K562 (cell line): ENCODE measurements at regions not wholly inside any gene's neighbourhood (a gene's known extent, or its start where the extent isn't known, plus 50 kb on each side); places are given as distances from the start of the nearest gene placed in this dataset.

ENCODE experiments used
- ATAC-seq: fragments of 200-7000 bp; cut with Tn5 transposase; 3 replicates; pipeline ENCODE4 v1.9.1; 2020; ENCODE audit warnings: moderate library complexity
- BruUV-seq: library from RNA; stranded (reverse); fragments of 400-500 nt; replicated peaks from 2 replicates; lab custom pipeline; 2021; lab: Mats Ljungman, UMichigan
- CTCF ChIA-PET: fragments of 300-600 bp; formaldehyde crosslinking; extraction: SDS; loops from one replicate; lab custom pipeline; 2021; ENCODE audit warnings: low intra/inter-chr PET ratio; lab: Yijun Ruan, JAX
- POLR2A ChIA-PET: fragments of 300-600, 350-650 bp; sonication (Branson Sonifier 250); formaldehyde crosslinking; extraction: SDS; loops from one replicate; lab custom pipeline; 2021; ENCODE audit warnings: antibody characterized with exemption, inconsistent platforms; lab: Yijun Ruan, JAX
- DNase-seq, 4 experiments: peaks; one replicate each; pipeline versions ENCODE4 v3.0.0 to v3.0.0-alpha.2; 2011 to 2018; ENCODE audit warnings: low spot score in 3 of 4, mixed read lengths in 3 of 4; ENCODE audit errors: extremely low read depth in 1 of 4
- FAIRE-seq: peaks from 2 replicates; lab custom pipeline; 2011; peaks lifted over from hg19 to GRCh38; lab: Jason Lieb, UNC
- H2AFZ ChIP-seq: 2 replicates; pipeline ENCODE4 v1.6.0; 2011; ENCODE audit warnings: low read depth, low read length, control low read depth, inconsistent platforms
- H3K27ac ChIP-seq: fragments of 200-600 bp; 3 replicates; pipeline ENCODE4 v1.8.0; 2011; ENCODE audit warnings: low read depth, mild to moderate bottlenecking, control low read depth, inconsistent platforms, low read length, moderate library complexity, mixed read lengths; ENCODE audit errors: extremely low read depth
- H3K27me3 ChIP-seq, 2 experiments: fragments of 300-600 bp in 1 of 2; 2 replicates in 1 of 2; 3 replicates in 1 of 2; pipeline versions ENCODE4 v1.6.0 to v1.8.0; 2011; ENCODE audit warnings: inconsistent platforms in 2 of 2, low read length in 2 of 2, mild to moderate bottlenecking in 1 of 2, mixed read lengths in 1 of 2, moderate library complexity in 1 of 2; ENCODE audit not compliant: control insufficient read depth in 2 of 2, insufficient read depth in 2 of 2
- H3K36me3 ChIP-seq: fragments of 300-600 bp; 3 replicates; pipeline ENCODE4 v1.8.0; 2011; ENCODE audit warnings: mild to moderate bottlenecking, low read length, inconsistent platforms; ENCODE audit not compliant: control insufficient read depth, insufficient read depth
- H3K4me1 ChIP-seq, 2 experiments: fragments of 200-600 bp in 1 of 2; replicated peaks in 1 of 2; 2 replicates in 1 of 2; 3 replicates in 1 of 2; pipeline versions ENCODE4 v1.5.1 to v1.8.0; 2011; ENCODE audit warnings: inconsistent platforms in 2 of 2, low read length in 2 of 2, mild to moderate bottlenecking in 1 of 2, mixed read lengths in 1 of 2, moderate library complexity in 1 of 2; ENCODE audit not compliant: control insufficient read depth in 2 of 2, insufficient read depth in 2 of 2
- H3K4me2 ChIP-seq: 2 replicates; pipeline ENCODE4 v1.6.1; 2011; ENCODE audit warnings: low read length, control low read depth, inconsistent platforms, mixed read lengths; ENCODE audit not compliant: insufficient read depth
- H3K4me3 ChIP-seq: fragments of 200-600 bp; sonication (generic), shearing (Covaris generic); 2 replicates; pipeline ENCODE4 v1.5.1; 2016; ENCODE audit warnings: control low read depth, inconsistent platforms
- H3K79me2 ChIP-seq: fragments of 200-600 bp; 3 replicates; pipeline ENCODE4 v1.8.0; 2011; ENCODE audit warnings: low read length, inconsistent platforms; ENCODE audit not compliant: control insufficient read depth, insufficient read depth
- H3K9ac ChIP-seq, 2 experiments: 2 replicates each; pipeline versions ENCODE4 v1.6.0 to v1.6.1; 2011; ENCODE audit warnings: low read depth in 2 of 2, low read length in 2 of 2, control low read depth in 1 of 2, inconsistent platforms in 1 of 2, mild to moderate bottlenecking in 1 of 2, mixed read lengths in 1 of 2; ENCODE audit not compliant: insufficient read depth in 1 of 2
- H3K9me1 ChIP-seq: one replicate; pipeline ENCODE4 v1.6.0; 2011; ENCODE audit warnings: inconsistent platforms, mild to moderate bottlenecking, low read length, moderate library complexity; ENCODE audit not compliant: control insufficient read depth, insufficient read depth
- H3K9me3 ChIP-seq: replicated peaks from 2 replicates; pipeline ENCODE4 v1.5.1; 2011; ENCODE audit warnings: low read depth, low read length, inconsistent platforms; ENCODE audit not compliant: control insufficient read depth, insufficient read depth
- H4K20me1 ChIP-seq: replicated peaks from 2 replicates; pipeline ENCODE4 v1.6.1; 2011; ENCODE audit warnings: low read length, inconsistent platforms, mixed read lengths; ENCODE audit not compliant: control insufficient read depth, insufficient read depth
- CAMTA2 ChIP-seq: fragments of 250-450 bp; sonication (Bioruptor Pico); conservative IDR thresholded peaks from 2 replicates; pipeline ENCODE4 v1.5.1; 2022
- HLTF ChIP-seq: fragments of 450-650 bp; IDR thresholded peaks from 2 replicates; pipeline ENCODE4 v1.6.1; 2016
- HMGXB4 ChIP-seq: sonication (generic); formaldehyde crosslinking; IDR thresholded peaks from 2 replicates; pipeline ENCODE4 v1.8.1; 2023; ENCODE audit warnings: mild to moderate bottlenecking, missing genetic modification reagents
- ID3 ChIP-seq, 2 experiments: fragments of 250-450 bp in 1 of 2; fragments of 450-650 bp in 1 of 2; sonication (Bioruptor Pico) in 1 of 2; IDR thresholded peaks; 2 replicates each; pipeline versions ENCODE4 v1.6.1 to v1.8.0; 2016 to 2021; ENCODE audit warnings: mild to moderate bottlenecking in 2 of 2, moderate library complexity in 2 of 2, missing compliant biosample characterization in 1 of 2, missing genetic modification characterization in 1 of 2
- MEF2D ChIP-seq: conservative IDR thresholded peaks from 2 replicates; pipeline ENCODE4 v1.6.1; 2016; ENCODE audit warnings: low read depth, missing genetic modification characterization, missing compliant biosample characterization
- MTA2 ChIP-seq: fragments of 450-650 bp; IDR thresholded peaks from 2 replicates; pipeline ENCODE4 v1.6.1; 2016; ENCODE audit warnings: low read depth
- NONO ChIP-seq, 2 experiments: fragments of 200-400 bp in 1 of 2; fragments of 450-650 bp in 1 of 2; formaldehyde crosslinking in 1 of 2; IDR thresholded peaks; 2 replicates each; pipeline ENCODE4 v1.6.1; 2017; ENCODE audit warnings: low read depth in 2 of 2, mild to moderate bottlenecking in 2 of 2, moderate library complexity in 2 of 2, low read length in 1 of 2
- SMAD2 ChIP-seq: fragments of 150-350 bp; IDR thresholded peaks from 2 replicates; pipeline ENCODE4 v1.6.1; 2014; ENCODE audit warnings: low read depth, mild to moderate bottlenecking, low read length
- SMAD4 ChIP-seq: fragments of 250-450 bp; sonication (Bioruptor Pico); conservative IDR thresholded peaks from 2 replicates; pipeline ENCODE4 v1.8.0; 2021; ENCODE audit warnings: inconsistent platforms, mild to moderate bottlenecking, moderate library complexity
- U2AF2 ChIP-seq: fragments of 200-400 bp; formaldehyde crosslinking; optimal IDR thresholded peaks from 2 replicates; pipeline ENCODE3; 2017; ENCODE audit warnings: low read depth, mild to moderate bottlenecking, low read length
- ZBTB43 ChIP-seq: sonication (generic); formaldehyde crosslinking; IDR thresholded peaks from 2 replicates; pipeline ENCODE4 v1.8.0; 2023; ENCODE audit warnings: mild to moderate bottlenecking, missing genetic modification reagents
- ZNF518B ChIP-seq: fragments of 250-450 bp; sonication (Bioruptor Pico); IDR thresholded peaks from 2 replicates; pipeline ENCODE4 v1.5.0; 2021; ENCODE audit warnings: mild to moderate bottlenecking, moderate library complexity
- ZNF561 ChIP-seq: fragments of 450-650 bp; formaldehyde crosslinking; conservative IDR thresholded peaks from 2 replicates; pipeline ENCODE4 v1.4.0; 2020; ENCODE audit warnings: mild to moderate bottlenecking, moderate library complexity
- ZNF586 ChIP-seq: fragments of 450-650 bp; formaldehyde crosslinking; conservative IDR thresholded peaks from 2 replicates; pipeline ENCODE4 v1.4.0; 2020; ENCODE audit warnings: mild to moderate bottlenecking, moderate library complexity
- WGBS: fragments of 100-300 bp; shearing (Covaris generic); methylation state at CpG from one replicate; pipeline ENCODE4 v1.1.6; 2016; ENCODE audit warnings: low coverage, mixed read lengths; ENCODE audit not compliant: insufficient coverage; ENCODE audit errors: missing lambda C conversion rate; 5-methylcytosine and 5-hydroxymethylcytosine counted together
- in situ Hi-C: fragments of 300-500 bp; cut with MboI; formaldehyde crosslinking; loops from 4 replicates; pipeline ENCODE4 v1.15.0; 2018; ENCODE audit warnings: inconsistent platforms, mixed read lengths
- intact Hi-C: fragments of 100-400 bp; cut with micrococcal nuclease; formaldehyde crosslinking; loops from 2 replicates; pipeline ENCODE4 v1.14.2; 2022

GRCh38 chr18:68505178-68505574, 209.7 kb downstream of the TMX3 start (continued):
- TF ChIP-seq ID3 (CRISPR knock-in tag; IDR thresholded peaks at IDR 0.05) (no peak), ID3 (tag; IDR thresholded peaks at IDR 0.05) (no peak), SMAD4 (CRISPR knock-in tag) (no peak), HLTF (no peak), HMGXB4 (no peak), CAMTA2 (CRISPR knock-in tag) (no peak), SMAD2 (no peak)

GRCh38 chr18:68504441-68505177, 210.3 kb downstream of the TMX3 start:
- in situ Hi-C loops: no loop called here
- 0% methylated on average over 2 of the region's 2 CpGs for WGBS
- TF ChIP-seq NONO (IDR thresholded peaks at IDR 0.05; ENCODE audit: low read depth in 2 of 2, low read length in 1 of 2) (no peak), ZBTB43 (CRISPR knock-in tag) (no peak), ZNF518B (CRISPR knock-in tag) (no peak), MEF2D (tag) (no peak), ZNF586 (CRISPR knock-in tag) (no peak), ZNF561 (no peak), U2AF2 (no peak), MTA2 (no peak)

More at GRCh38 chr18:68504441-68505177, 210.3 kb downstream of the TMX3 start:
- Histone ChIP-seq H3K9me3 (no peaks in the 10 kb centered on the region), H3K27ac (no peak overlapping the region), H3K79me2 (no peaks in the 10 kb centered on the region), H3K27me3 (no peaks in the 10 kb centered on the region), H2AFZ (no peak overlapping the region), H3K4me1 (no peaks in the 10 kb centered on the region), H4K20me1 (no peaks in the 10 kb centered on the region), H3K9me1 (no peaks in the 10 kb centered on the region), H3K4me3 (no peak overlapping the region), H3K36me3 (no peaks in the 10 kb centered on the region), H3K4me2 (no peak overlapping the region), H3K9ac (no peak overlapping the region)
- ATAC-seq (no peak), DNase-seq (no peak), FAIRE-seq (no peak)
- intact Hi-C loops: no loop called here
- ChIA-PET CTCF (no interaction called here), POLR2A (no interaction called here)
- BruUV-seq: no TSS peak
